Ishikawa (cell line): ENCODE measurements at regions not wholly inside any gene's neighbourhood (a gene's known extent, or its start where the extent isn't known, plus 50 kb on each side); places are given as distances from the start of the nearest gene placed in this dataset.

Experiments used
- CREB1 ChIP-seq: IDR thresholded peaks from 2 replicates; pipeline ENCODE4 v1.6.1; 2012; ENCODE audit warnings: low read depth
- EGR1 ChIP-seq: IDR thresholded peaks from 2 replicates; pipeline ENCODE4 v1.6.1; 2012
- EP300 ChIP-seq: IDR thresholded peaks from 2 replicates; pipeline ENCODE4 v1.6.1; 2012; ENCODE audit warnings: borderline replicate concordance
- MAX ChIP-seq: IDR thresholded peaks from 2 replicates; pipeline ENCODE4 v1.6.1; 2012
- NFIC ChIP-seq: IDR thresholded peaks from 2 replicates; pipeline ENCODE4 v1.6.1; 2012
- REST ChIP-seq: IDR thresholded peaks from 2 replicates; pipeline ENCODE4 v1.6.1; 2012; ENCODE audit warnings: low read depth, mild to moderate bottlenecking
- TAF1 ChIP-seq: IDR thresholded peaks from 2 replicates; pipeline ENCODE4 v1.6.1; 2012; ENCODE audit warnings: low read depth, mild to moderate bottlenecking
- TCF12 ChIP-seq: IDR thresholded peaks from 2 replicates; pipeline ENCODE4 v1.6.1; 2012; ENCODE audit warnings: low read depth
- YY1 ChIP-seq: IDR thresholded peaks from 2 replicates; pipeline ENCODE4 v1.6.1; 2012; ENCODE audit warnings: low read depth

- no peak for TF ChIP-seq TAF1
- no peak for TF ChIP-seq TCF12
- TF ChIP-seq CREB1 = no peak
- no peak for TF ChIP-seq EP300
- TF ChIP-seq EGR1 = no peak
- no peak for TF ChIP-seq REST
- TF ChIP-seq YY1 = no peak
- no peak for TF ChIP-seq NFIC
- no peak for TF ChIP-seq MAX
These were observed 268.0 kb upstream of the CHRM2 start for GRCh38 chr7:136600475-136600874.
